Inferior parietal cortex (tissue), 1 donor: ENCODE measurements at regions not wholly inside any gene's neighbourhood (a gene's known extent, or its start where the extent isn't known, plus 50 kb on each side); places are given as distances from the start of the nearest gene placed in this dataset.

Experiments used
- DNase-seq: peaks from one replicate; pipeline ENCODE4 v3.0.0-alpha.2; 2016; ENCODE audit errors: extremely low spot score

DNA sequence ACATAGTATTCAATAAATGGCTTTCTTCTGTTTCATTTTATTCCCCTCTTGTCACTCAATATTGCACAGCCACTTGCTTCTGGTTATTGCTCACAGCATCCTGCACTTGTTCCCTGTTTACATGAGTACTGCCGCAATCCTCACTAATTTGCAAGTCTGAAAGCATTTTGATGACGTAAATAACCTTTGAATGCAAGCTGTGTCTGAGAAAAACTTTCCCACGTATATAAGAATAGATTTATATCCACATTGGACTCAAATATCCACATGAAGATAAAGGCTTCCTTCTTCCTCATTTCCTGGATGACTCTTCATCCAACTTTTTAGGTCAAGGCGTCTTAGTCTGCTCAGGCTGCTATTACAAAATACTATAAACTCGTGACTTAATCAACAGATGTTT is 88.2 kb upstream of the DAP start:
- no peak for DNase-seq

- DNase-seq: no peak
Observed at GRCh38 chr5:10844016-10844415, 83.0 kb upstream of the DAP start.

DNA sequence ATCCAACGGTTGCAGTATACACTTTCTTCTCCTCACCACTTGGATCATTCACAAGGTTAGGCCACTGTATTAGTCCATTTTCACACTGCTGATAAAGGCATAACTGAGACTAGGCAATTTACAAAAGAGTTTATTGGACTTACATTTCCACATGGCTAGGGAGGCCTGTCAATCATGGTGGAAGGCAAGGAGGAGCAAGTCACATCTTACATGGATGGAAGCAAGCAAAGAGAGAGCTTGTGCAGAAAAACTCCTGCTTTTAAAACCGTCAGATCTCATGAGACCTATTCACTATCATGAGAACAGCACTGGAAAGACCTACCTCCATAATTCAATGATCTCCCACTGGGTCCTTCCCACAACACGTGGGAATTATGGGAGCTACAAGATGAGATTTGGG is 81.8 kb upstream of the DAP start:
- no peak for DNase-seq

DNA sequence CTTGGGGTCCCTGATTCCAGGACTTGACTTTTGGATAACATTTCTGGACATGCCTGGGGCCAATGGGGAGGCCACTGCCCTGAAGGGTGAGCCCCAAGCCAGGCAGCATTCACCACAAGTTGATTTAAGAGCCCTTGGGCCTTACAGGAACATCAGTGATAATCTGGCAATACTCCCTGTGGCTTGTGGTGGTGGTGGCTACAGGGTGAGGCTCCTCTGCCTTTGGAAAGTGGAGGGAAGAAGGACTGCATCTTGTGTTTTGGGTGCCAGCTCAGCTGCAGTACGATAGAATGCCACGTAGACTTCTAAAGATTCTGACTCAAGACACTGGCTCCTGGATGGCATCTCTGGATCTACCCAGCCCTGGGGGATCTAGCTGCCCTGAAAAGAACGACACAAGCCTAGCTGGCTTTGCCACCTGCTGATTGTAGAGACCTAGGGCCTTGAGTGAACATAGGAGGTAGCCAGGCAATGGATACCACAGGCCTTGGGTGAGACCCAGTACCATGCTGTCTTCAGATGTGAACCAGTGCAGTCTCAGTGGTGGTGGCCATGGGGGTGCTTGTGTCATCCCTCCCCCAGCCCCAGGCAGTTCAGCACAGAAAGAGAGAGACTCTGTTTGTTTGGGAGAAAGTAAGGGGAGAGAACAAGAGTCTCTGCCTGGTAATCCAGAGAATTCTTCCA is 79.0 kb upstream of the DAP start:
- DNase-seq: no peak

DNA sequence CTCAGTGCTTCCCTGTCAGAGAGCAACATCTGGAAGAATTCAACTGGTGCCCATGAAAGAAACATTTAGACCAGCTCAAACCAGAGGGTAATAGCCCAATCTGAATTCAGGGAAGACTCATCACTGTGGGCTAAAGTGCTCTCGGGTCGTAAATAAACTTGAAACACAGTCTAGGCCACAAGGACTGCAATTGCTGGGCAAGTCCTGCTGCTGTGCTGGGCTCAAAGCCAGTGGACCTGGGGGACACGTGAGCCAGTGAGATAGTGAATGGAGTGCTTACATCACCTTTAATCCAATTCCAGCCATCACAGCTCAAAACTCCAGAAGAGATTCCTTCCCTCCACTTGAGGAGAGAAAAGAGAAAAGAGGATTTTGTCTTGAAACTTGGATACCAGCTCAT is 78.1 kb upstream of the DAP start:
- DNase-seq: no peak

DNA sequence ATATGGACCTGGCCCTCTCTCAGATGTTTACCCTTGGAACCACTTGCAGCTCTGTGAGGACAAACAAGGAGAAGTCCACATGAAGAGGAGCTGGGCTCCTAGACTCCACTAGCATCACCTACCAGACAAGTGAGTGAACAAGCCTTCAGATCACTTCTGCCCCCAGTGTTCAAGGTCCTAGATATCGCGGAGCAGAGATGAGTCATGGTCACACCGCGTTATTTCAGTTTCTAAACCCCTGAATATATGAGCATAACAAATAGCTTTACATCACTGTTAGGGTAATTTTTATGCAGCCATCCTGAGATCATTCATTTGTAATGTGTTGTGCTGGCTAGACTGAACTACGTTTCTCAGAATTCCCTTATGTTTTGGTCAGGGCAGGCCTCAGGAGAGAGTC is 77.0 kb upstream of the DAP start:
- DNase-seq: no peak

- no peak for DNase-seq
Observed at GRCh38 chr5:10836986-10837385, 76.0 kb upstream of the DAP start.

- DNase-seq: no peak
Observed at GRCh38 chr5:10834695-10835094, 73.7 kb upstream of the DAP start.

- no peak for DNase-seq
Observed at GRCh38 chr5:10832987-10833386, 72.0 kb upstream of the DAP start.

DNA sequence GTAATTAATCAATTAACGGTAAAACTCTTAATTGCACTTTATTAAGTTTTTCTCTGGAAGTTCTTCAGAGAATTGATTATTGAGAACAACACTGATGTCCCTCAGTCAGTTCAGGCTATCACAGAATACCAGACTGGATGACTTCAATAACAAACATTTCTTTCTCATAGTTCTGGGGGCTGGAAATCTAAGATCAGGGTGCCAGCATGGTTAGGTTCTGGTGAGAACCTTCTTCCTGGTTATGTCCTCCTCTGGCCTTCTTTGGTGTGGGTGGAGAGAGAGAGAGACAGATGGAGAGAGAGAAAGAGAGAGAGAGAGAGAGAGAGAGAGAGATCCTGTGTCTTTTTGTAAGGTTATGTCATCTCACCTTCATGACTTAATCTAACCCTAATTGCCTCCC is 71.4 kb upstream of the DAP start:
- DNase-seq: no peak

GRCh38 chr5:10831419-10831818 is 70.4 kb upstream of the DAP start:
- no peak for DNase-seq

- DNase-seq: no peak
Observed at GRCh38 chr5:10828241-10828640, 67.2 kb upstream of the DAP start.

- DNase-seq: no peak
Observed at GRCh38 chr5:10827571-10827970, 66.5 kb upstream of the DAP start.

GRCh38 chr5:10826971-10827370 is 65.9 kb upstream of the DAP start:
- DNase-seq: no peak

GRCh38 chr5:10825897-10826644 is 65.0 kb upstream of the DAP start:
- no peak for DNase-seq

DNA sequence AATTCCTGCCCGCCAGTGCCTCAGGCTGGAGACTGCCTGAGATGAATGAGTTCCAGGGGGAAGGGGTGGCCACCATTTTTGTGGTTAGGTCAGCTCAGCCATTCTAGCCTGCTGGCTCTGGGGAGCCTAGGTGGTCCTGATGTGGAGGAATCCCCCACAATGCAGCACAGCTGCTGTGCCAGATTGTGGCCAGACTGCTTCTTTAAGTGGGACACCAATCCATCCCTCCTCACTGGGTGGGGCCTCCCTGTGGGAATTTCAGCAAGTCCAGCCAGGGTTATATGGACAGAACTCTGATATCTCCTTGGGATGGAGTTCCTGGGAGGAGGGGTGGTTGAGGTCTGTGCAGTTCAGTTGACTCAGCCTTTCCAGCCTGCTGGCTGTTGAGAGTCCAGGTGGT is 51.2 kb upstream of the DAP start:
- no peak for DNase-seq
